ENCODE measurements at regions not wholly inside any gene's neighbourhood (a gene's known extent, or its start where the extent isn't known, plus 50 kb on each side); places are given as distances from the start of the nearest gene placed in this dataset.

GRCh38 chr3:159664006-159664405 lies 324.6 kb upstream of the IL12A start:
- no peak for TF ChIP-seq EZH2 (IDR thresholded peaks at IDR 0.05)
- no peak for TF ChIP-seq POLR2AphosphoS5 (IDR thresholded peaks at IDR 0.05; ENCODE audit: borderline replicate concordance, low read depth, low read length)

All from SK-N-MC (cell line).